ENCODE measurements at regions not wholly inside any gene's neighbourhood (a gene's known extent, or its start where the extent isn't known, plus 50 kb on each side); places are given as distances from the start of the nearest gene placed in this dataset.

DNA sequence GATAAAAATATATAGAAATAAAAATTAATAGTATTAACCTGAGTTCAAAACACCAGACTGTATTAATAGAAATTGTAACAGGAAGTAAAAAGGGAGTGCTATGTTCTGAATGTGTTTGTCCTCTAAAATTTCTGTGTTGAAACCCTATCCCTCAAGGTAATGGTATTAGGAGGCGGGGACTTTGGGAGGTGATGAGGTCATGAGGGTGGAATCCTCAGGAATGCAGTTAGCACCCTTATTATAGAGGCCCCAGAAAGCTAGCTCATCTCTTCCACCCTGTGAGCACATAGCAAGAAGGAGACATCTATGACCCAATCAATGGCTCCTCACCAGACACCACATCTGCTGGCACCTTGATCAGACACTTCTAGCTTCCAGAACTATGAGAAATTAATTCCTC, 124.5 kb downstream of the CMPK2 start:
- intact Hi-C loops (cut with micrococcal nuclease), result no loop called here
- no peaks in the 10 kb centered on the region for H3K36me3 Mint-ChIP-seq (ENCODE audit: low read depth)
- H3K4me1 Mint-ChIP-seq (ENCODE audit: low read depth), result no peaks in the 10 kb centered on the region
- no peak overlapping the region for H3K4me3 Mint-ChIP-seq
- no peak for DNase-seq
- no peak overlapping the region for H3K27ac Mint-ChIP-seq
- CTCF ChIA-PET, result no interaction called here
- no peaks in the 10 kb centered on the region for H3K9me3 Mint-ChIP-seq
- H3K27me3 Mint-ChIP-seq (ENCODE audit: low read depth), result peaks cover 20% of the 10 kb centered on the region

DNA sequence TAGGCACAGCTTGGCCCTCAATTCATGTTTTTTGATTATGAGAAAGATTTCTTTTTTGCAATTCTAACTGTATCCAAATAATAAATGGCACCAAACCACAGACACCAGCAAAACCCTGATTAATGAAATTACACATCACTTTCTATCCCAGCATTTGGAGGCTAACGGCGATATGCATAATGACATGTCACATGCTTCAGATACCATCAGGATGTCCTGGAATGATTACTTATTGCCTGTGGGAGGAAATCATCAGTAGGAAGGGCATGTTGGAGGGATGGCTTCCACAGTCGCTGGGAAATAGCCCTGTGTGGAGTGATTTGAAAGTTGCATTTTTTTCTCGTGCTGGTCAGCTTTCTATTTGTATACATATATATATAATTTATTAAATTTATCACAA, 121.7 kb downstream of the CMPK2 start:
- Mint-ChIP-seq H3K27me3 (ENCODE audit: low read depth) (peaks cover 22% of the 10 kb centered on the region), H3K4me1 (ENCODE audit: low read depth) (no peaks in the 10 kb centered on the region)
- intact Hi-C loops (cut with micrococcal nuclease), result no loop called here

DNA sequence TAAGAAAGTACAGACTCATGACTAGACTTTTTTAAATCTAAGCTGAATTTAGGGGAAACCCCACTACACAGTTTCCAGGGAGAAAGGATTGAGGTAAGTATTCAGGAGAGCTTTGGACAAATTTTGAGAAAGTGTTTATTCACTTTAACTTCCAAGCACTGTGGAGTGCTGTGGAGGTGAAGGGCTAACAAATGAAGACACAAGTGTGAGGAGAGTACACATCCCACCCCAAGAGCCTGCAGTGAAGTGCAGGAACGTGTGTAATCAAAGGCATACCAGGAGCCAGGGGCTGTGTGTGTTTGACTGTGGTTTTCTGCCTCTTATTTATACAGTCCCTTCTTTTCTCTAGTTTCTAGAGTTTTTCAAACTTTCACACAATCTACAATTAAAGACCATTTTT, 118.3 kb downstream of the CMPK2 start:
- CTCF ChIA-PET, result no interaction called here
- DNase-seq, result no peak
- H3K4me1 Mint-ChIP-seq (ENCODE audit: low read depth), result no peaks in the 10 kb centered on the region
- intact Hi-C loops (cut with micrococcal nuclease), result no loop called here
- H3K4me3 Mint-ChIP-seq, result no peak overlapping the region
- H3K27me3 Mint-ChIP-seq (ENCODE audit: low read depth), result peaks cover 25% of the 10 kb centered on the region
- no peak overlapping the region for H3K27ac Mint-ChIP-seq
- H3K9me3 Mint-ChIP-seq, result no peaks in the 10 kb centered on the region
- H3K36me3 Mint-ChIP-seq (ENCODE audit: low read depth), result no peaks in the 10 kb centered on the region

More for the DNA sequence above, 121.7 kb downstream of the CMPK2 start:
- Mint-ChIP-seq H3K27ac (no peak overlapping the region), H3K9me3 (no peaks in the 10 kb centered on the region), H3K36me3 (ENCODE audit: low read depth) (no peaks in the 10 kb centered on the region), H3K4me3 (no peak overlapping the region)
- CTCF ChIA-PET, result no interaction called here
- DNase-seq, result no peak

DNA sequence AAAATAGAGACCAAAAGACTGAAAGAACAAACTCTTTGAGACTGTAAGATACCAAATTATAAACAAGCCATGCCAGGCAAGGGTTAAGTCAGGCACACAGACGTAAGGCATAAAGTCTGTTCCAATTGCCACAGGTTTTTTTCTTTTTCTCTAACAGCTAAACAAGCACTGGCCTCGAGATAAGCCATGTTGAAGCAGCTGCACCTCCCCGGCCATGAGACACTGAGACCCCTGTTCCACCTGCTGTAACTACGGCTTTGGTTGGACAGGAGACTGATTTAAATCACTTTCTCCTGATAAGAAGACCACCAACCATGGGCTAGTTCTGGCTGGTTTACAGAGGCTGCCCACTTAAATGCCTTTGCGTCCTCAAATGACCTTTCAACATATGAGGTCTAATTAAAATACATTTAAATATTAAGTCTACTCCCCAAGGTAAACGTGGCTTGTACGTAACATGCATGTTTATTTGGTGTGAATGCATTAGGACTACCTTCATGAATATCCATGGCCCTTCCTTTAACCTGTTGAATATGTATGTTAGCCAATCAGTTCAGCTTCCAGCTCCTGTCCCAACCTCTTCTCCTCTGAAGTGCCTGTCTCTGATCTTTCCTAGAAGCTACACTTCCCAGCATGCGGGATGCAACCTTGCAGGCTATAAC, 117.2 kb downstream of the CMPK2 start:
- Mint-ChIP-seq H3K27me3 (ENCODE audit: low read depth) (peaks cover 25% of the 10 kb centered on the region), H3K4me1 (ENCODE audit: low read depth) (no peaks in the 10 kb centered on the region), H3K36me3 (ENCODE audit: low read depth) (no peaks in the 10 kb centered on the region), H3K9me3 (no peaks in the 10 kb centered on the region), H3K27ac (no peak overlapping the region), H3K4me3 (no peak overlapping the region)
- CTCF ChIA-PET, result no interaction called here
- DNase-seq, result no peak
- intact Hi-C loops (cut with micrococcal nuclease), result no loop called here

DNA sequence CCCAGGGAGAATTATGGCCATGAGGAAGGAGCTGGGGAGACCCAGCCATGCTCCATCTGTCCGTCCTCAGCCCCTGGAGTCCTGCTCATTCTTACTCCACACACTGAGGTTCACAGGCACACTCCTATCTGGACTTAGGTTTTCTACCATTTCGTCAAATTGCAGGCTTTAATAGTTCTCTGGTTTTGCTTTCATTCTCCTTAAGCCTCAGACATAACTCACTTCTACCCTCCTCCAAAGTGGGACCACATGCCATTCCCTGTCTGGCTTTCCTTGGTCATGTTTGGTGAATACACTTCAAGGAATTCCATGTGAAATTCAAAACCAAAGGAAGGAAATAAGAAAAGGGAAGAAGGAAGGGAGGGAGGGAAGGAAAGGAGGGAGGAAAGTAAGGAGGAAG, 115.7 kb downstream of the CMPK2 start:
- H3K27me3 Mint-ChIP-seq (ENCODE audit: low read depth), result peaks cover 26% of the 10 kb centered on the region
- H3K36me3 Mint-ChIP-seq (ENCODE audit: low read depth), result no peaks in the 10 kb centered on the region
- H3K4me1 Mint-ChIP-seq (ENCODE audit: low read depth), result no peaks in the 10 kb centered on the region
- no peak for DNase-seq
- no peaks in the 10 kb centered on the region for H3K9me3 Mint-ChIP-seq
- no peak overlapping the region for H3K4me3 Mint-ChIP-seq
- intact Hi-C loops (cut with micrococcal nuclease), result no loop called here
- CTCF ChIA-PET, result interaction anchor here (0.6 kb wide), 1 partner anchor 42 kb away, joined by 3 read pairs; no protein-coding TSS in a partner anchor
- H3K27ac Mint-ChIP-seq, result no peak overlapping the region

DNA sequence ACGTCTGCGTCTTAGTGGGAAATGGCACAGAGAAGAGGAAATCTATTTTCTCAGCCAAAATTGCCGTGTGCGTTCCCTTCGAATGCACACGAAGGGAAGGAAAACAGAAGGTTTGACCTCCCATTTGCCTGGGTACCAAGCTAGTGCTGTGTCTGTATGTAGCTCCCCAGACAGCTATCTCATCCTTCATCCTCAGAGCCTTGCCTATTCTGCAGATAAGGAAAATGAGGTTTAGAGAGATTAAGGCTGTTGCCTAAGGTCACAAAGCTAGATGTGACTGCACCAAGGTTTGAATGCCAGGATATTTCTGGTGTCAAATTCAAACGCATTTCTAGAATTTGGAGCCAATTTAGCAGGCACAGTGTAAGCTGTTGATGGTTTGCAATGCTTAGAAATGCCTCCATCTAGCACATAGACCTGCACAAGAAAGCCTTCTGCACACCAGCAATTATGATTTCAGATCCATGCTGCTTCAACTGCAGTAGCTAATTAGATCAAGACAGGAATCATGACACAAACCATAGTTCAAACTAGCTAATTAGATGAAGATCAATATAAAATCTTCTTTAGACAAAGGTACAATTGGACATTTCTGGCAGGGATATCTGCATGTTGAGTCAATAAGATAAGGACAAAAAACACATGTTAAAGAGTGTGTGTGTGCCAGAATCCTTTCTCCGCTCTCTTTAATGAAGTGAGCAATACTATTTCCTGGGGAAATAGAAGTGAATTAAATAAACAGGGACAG, 115.1 kb downstream of the CMPK2 start:
- no peak overlapping the region for H3K27ac Mint-ChIP-seq
- CTCF ChIA-PET, result interaction anchor here (0.6 kb wide), 1 partner anchor 485 kb away, joined by 3 read pairs; no protein-coding TSS in a partner anchor
- no peaks in the 10 kb centered on the region for H3K9me3 Mint-ChIP-seq
- no peaks in the 10 kb centered on the region for H3K4me1 Mint-ChIP-seq (ENCODE audit: low read depth)
- H3K36me3 Mint-ChIP-seq (ENCODE audit: low read depth), result no peaks in the 10 kb centered on the region
- no peak overlapping the region for H3K4me3 Mint-ChIP-seq
- H3K27me3 Mint-ChIP-seq (ENCODE audit: low read depth), result peaks cover 23% of the 10 kb centered on the region
- intact Hi-C loops (cut with micrococcal nuclease), result no loop called here
- no peak for DNase-seq

DNA sequence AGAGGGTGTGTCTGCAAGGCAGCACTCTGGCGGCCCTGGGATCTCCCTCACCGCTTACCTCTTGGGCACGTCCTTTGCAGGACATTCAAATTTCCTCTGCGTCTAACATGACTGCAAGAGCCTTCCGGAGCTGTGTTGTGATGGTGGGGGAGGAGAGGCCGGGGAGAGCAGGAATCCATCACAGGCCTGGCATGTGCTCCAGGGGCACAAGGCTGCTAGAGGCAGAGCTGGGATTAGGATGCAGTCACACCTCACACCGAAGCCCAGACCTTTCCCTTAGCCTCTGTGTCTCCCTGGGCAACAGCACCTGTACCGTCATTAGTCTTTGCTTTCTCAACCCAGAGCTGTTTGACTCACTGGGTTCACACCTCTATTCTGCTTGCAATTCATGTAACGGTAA, 111.3 kb downstream of the CMPK2 start:
- CTCF ChIA-PET, result no interaction called here
- intact Hi-C loops (cut with micrococcal nuclease), result no loop called here
- peaks cover 9% of the 10 kb centered on the region for H3K27me3 Mint-ChIP-seq (ENCODE audit: low read depth)
- no peak overlapping the region for H3K4me3 Mint-ChIP-seq
- H3K4me1 Mint-ChIP-seq (ENCODE audit: low read depth), result no peaks in the 10 kb centered on the region
- H3K36me3 Mint-ChIP-seq (ENCODE audit: low read depth), result no peaks in the 10 kb centered on the region
- no peak overlapping the region for H3K27ac Mint-ChIP-seq
- DNase-seq, result no peak
- H3K9me3 Mint-ChIP-seq, result no peaks in the 10 kb centered on the region

DNA sequence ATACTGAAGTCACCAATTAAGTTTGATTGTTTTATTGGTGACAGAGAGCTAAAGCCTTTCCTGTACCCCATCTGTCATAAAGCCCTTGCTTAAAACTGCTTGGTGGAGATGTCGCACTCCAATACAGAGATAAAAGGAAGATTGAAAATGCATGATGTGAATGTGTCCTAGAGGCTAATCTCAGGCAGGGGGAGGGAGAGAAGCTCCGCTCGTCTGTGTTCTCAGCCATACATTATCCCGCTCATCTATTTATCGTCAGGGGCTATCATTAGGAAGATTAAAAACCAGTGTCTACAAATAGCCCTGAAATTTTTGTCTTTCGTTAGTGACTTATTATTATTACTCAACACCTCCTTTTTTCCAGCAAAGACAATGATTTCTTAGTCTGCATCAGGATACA, 110.3 kb downstream of the CMPK2 start:
- Mint-ChIP-seq H3K4me1 (ENCODE audit: low read depth) (no peaks in the 10 kb centered on the region), H3K36me3 (ENCODE audit: low read depth) (no peaks in the 10 kb centered on the region), H3K4me3 (no peak overlapping the region), H3K27ac (no peak overlapping the region), H3K9me3 (no peaks in the 10 kb centered on the region), H3K27me3 (ENCODE audit: low read depth) (peaks cover 5% of the 10 kb centered on the region)
- CTCF ChIA-PET, result no interaction called here
- no peak for DNase-seq
- intact Hi-C loops (cut with micrococcal nuclease), result no loop called here

DNA sequence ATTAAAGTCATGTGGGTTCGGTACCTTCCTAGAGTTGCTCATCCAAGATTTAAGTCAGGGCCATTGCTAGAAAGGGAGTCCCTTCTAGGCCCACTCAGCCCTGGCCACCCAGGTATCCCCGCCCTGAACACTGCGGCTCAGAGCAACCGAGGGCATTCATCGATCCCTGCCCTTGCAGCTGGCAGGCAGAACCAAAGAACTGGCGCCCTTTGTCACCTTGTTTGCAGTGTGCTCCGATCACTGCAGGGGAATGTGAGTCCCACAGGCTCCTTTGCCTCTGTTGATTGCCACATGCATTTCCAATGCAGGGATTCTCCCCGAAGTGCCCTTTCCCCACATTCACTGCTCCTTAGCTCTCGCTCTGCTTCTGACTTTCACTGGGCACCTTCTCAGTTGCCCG, 108.5 kb downstream of the CMPK2 start:
- no peak overlapping the region for H3K27ac Mint-ChIP-seq
- no peak overlapping the region for H3K4me3 Mint-ChIP-seq
- H3K27me3 Mint-ChIP-seq (ENCODE audit: low read depth), result peaks cover 5% of the 10 kb centered on the region
- DNase-seq, result no peak
- no peaks in the 10 kb centered on the region for H3K4me1 Mint-ChIP-seq (ENCODE audit: low read depth)
- CTCF ChIA-PET, result interaction anchor here (1.0 kb wide), 1 partner anchor 15 kb away, joined by 3 read pairs; no protein-coding TSS in a partner anchor
- intact Hi-C loops (cut with micrococcal nuclease), result no loop called here
- no peaks in the 10 kb centered on the region for H3K36me3 Mint-ChIP-seq (ENCODE audit: low read depth)
- H3K9me3 Mint-ChIP-seq, result no peaks in the 10 kb centered on the region

DNA sequence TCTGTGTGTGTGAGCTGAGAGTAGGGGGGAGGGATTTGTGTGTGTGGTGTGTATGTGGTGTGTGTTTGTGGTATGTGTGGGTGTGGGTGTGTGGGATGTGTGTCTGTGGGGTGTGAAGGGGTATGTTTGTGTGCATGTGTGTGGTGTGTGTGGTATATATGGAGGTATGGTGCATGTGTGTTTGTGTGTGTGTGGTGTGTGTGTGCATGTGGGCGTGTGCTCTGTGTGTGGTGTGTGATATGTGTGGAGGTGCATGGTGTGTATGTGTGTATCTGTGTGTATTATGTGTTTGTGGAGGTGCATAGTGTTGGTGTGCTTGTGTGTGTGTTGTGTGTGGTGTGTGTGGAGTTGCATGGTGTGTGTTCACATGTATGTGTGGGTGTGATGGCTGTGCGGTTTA, 106.0 kb downstream of the CMPK2 start:
- no peaks in the 10 kb centered on the region for H3K9me3 Mint-ChIP-seq
- no peak overlapping the region for H3K27ac Mint-ChIP-seq
- no peaks in the 10 kb centered on the region for H3K27me3 Mint-ChIP-seq (ENCODE audit: low read depth)
- H3K4me1 Mint-ChIP-seq (ENCODE audit: low read depth), result no peaks in the 10 kb centered on the region
- DNase-seq, result no peak
- CTCF ChIA-PET, result no interaction called here
- H3K36me3 Mint-ChIP-seq (ENCODE audit: low read depth), result no peaks in the 10 kb centered on the region
- intact Hi-C loops (cut with micrococcal nuclease), result no loop called here
- H3K4me3 Mint-ChIP-seq, result no peak overlapping the region

DNA sequence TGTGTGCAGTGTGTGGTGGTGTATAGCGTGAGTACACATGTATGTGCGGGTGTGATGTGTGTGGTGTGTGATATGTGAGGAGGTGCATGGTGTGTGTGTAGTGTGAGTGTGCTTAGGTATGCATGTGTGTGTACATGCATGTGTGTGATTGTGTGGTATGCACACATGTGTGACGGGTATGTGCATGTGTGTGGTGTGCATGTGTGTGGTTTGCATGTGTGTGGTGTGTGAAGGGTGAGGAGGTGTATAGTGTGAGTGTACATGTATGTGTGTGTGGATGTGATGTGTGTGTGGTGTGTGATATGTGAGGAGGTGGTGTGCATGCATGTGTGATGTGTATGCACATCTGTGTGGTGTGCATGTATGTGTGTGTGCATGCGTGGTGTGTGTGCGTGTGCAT, 105.6 kb downstream of the CMPK2 start:
- intact Hi-C loops (cut with micrococcal nuclease), result no loop called here
- H3K27me3 Mint-ChIP-seq (ENCODE audit: low read depth), result no peaks in the 10 kb centered on the region
- no peak overlapping the region for H3K27ac Mint-ChIP-seq
- no peaks in the 10 kb centered on the region for H3K36me3 Mint-ChIP-seq (ENCODE audit: low read depth)
- no peaks in the 10 kb centered on the region for H3K4me1 Mint-ChIP-seq (ENCODE audit: low read depth)
- DNase-seq, result no peak
- no peak overlapping the region for H3K4me3 Mint-ChIP-seq
- no peaks in the 10 kb centered on the region for H3K9me3 Mint-ChIP-seq
- CTCF ChIA-PET, result no interaction called here

DNA sequence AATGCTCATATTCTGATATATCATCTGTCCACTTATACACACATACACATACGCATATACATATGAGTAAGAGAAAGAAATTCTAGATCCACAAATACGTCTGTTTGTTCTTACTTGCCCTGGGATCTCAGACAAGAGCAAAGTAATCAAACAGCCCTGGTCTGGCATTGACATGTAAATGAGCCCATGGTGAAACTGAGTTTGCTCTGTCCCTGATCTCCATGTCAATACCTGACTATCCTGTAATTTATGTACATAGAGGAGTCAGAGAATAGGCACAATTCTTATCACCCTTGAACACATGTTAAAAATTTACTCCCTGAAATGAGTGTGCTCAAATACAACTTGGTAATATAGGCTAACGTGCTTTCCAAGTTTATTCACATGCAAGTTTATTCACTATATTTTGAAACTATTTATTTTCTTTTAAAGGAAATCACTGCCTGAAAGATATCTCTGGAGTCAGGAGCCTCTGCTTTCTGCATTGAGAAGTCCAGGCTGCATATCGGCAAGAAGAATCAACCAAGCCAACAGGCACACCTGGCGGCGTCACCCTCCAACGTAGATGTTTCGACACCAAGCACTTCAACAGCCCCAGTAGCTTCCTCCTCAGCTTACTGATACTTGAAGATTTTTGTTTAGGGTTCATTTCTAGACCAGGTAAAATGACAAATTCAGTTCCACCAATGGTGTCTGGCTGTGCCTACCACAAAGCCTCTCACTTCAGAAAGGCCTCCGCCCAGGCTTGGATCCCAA, 100.6 kb downstream of the CMPK2 start:
- Mint-ChIP-seq H3K27ac (no peak overlapping the region), H3K4me1 (ENCODE audit: low read depth) (no peaks in the 10 kb centered on the region)
- no peak for DNase-seq

DNA sequence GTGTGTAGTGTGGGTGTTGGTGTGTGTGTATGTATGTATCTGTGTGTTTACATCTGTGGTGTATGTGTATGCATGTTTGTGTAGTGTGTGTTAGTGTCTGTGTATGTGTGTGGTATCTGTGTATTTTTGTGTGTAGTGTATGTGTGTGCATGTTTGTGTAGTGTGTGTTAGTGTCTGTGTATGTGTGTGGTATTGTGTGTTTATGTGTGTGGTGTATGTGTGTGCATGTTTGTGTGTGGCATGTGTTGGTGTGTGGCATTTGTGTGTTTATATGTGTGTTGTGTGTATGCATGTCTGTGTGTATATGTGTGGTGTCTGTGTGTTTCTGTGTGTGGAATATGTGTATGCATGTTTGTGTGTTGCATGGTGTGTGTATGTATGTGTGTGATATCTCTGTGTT, 96.4 kb downstream of the CMPK2 start:
- Mint-ChIP-seq H3K4me3 (no peak overlapping the region), H3K36me3 (ENCODE audit: low read depth) (no peaks in the 10 kb centered on the region), H3K9me3 (no peaks in the 10 kb centered on the region), H3K4me1 (ENCODE audit: low read depth) (peaks cover 9% of the 10 kb centered on the region), H3K27me3 (ENCODE audit: low read depth) (peaks cover 25% of the 10 kb centered on the region), H3K27ac (no peak overlapping the region)
- CTCF ChIA-PET, result no interaction called here
- DNase-seq, result no peak
- intact Hi-C loops (cut with micrococcal nuclease), result no loop called here

More for the DNA sequence above, 100.6 kb downstream of the CMPK2 start:
- Mint-ChIP-seq H3K9me3 (no peaks in the 10 kb centered on the region), H3K4me3 (no peak overlapping the region), H3K36me3 (ENCODE audit: low read depth) (no peaks in the 10 kb centered on the region), H3K27me3 (ENCODE audit: low read depth) (no peaks in the 10 kb centered on the region)
- CTCF ChIA-PET, result no interaction called here
- intact Hi-C loops (cut with micrococcal nuclease), result no loop called here

Measured in activated naive CD4-positive, alpha-beta T cell treated with anti-CD3 and anti-CD28 coated beads for 36 hours (primary cell).